CD4-positive, alpha-beta memory T cell (primary cell): ENCODE measurements at regions not wholly inside any gene's neighbourhood (a gene's known extent, or its start where the extent isn't known, plus 50 kb on each side); places are given as distances from the start of the nearest gene placed in this dataset.
A peak's percentile ranks its signal among the peaks of the same experiment; 100 is the strongest.

Experiments
- CTCF ChIA-PET: fragments of 350-600 bp; sonication (Branson Sonifier 250); formaldehyde crosslinking; loops from one replicate; lab custom pipeline; 2021; ENCODE audit warnings: inconsistent platforms; ENCODE audit not compliant: partially characterized antibody; lab: Charles Lee
- POLR2A ChIA-PET: fragments of 350-600 bp; sonication (Branson Sonifier 250); formaldehyde crosslinking; loops from one replicate; lab custom pipeline; 2021; ENCODE audit not compliant: partially characterized antibody; lab: Charles Lee
- DNase-seq, 5 donors: peaks; one replicate each; pipeline versions ENCODE4 v3.0.0 to v3.0.0-alpha.2; 2020 to 2022; ENCODE audit warnings: mixed read lengths in 1 of 5
- H3K27ac ChIP-seq: one replicate; pipeline ENCODE4 v1.7.0; 2013; ENCODE audit warnings: low read depth, low read length
- H3K27me3 ChIP-seq: 2 replicates; pipeline ENCODE4 v1.7.0; 2013; ENCODE audit warnings: mild to moderate bottlenecking, low read length, moderate library complexity; ENCODE audit not compliant: insufficient read depth
- H3K36me3 ChIP-seq: 2 replicates; pipeline ENCODE4 v1.7.0; 2013; ENCODE audit warnings: mild to moderate bottlenecking, low read length, moderate library complexity; ENCODE audit not compliant: insufficient read depth
- H3K4me1 ChIP-seq: 2 replicates; pipeline ENCODE4 v1.7.0; 2013; ENCODE audit warnings: mild to moderate bottlenecking, low read length, moderate library complexity; ENCODE audit not compliant: insufficient read depth
- H3K4me3 ChIP-seq, 2 donors: one replicate each; pipeline ENCODE4 v1.7.0; 2013; ENCODE audit warnings: low read length in 2 of 2, mild to moderate bottlenecking in 1 of 2
- H3K9me3 ChIP-seq, 2 donors: one replicate each; pipeline ENCODE4 v1.7.0; 2013; ENCODE audit warnings: low read length in 2 of 2, control low read depth in 1 of 2; ENCODE audit not compliant: control insufficient read depth in 1 of 2
- H3K27ac Mint-ChIP-seq, 7 donors: one replicate each; pipeline ENCODE4 v1.8.0; 2020 to 2021; ENCODE audit warnings: mixed read lengths in 7 of 7, mild to moderate bottlenecking in 6 of 7, inconsistent platforms in 3 of 7, moderate library complexity in 3 of 7
- H3K27me3 Mint-ChIP-seq, 2 donors: one replicate each; pipeline ENCODE4 v1.8.0; 2020 to 2021; ENCODE audit warnings: mixed read lengths in 2 of 2
- H3K36me3 Mint-ChIP-seq, 2 donors: one replicate each; pipeline ENCODE4 v1.8.0; 2020 to 2021; ENCODE audit warnings: mixed read lengths in 2 of 2, inconsistent platforms in 1 of 2, mild to moderate bottlenecking in 1 of 2
- H3K4me1 Mint-ChIP-seq, 4 donors: one replicate each; pipeline ENCODE4 v1.8.0; 2020 to 2021; ENCODE audit warnings: mixed read lengths in 4 of 4, mild to moderate bottlenecking in 1 of 4
- H3K4me3 Mint-ChIP-seq, 8 donors: one replicate each; pipeline ENCODE4 v1.8.0; 2020 to 2021; ENCODE audit warnings: mixed read lengths in 8 of 8, mild to moderate bottlenecking in 7 of 8, moderate library complexity in 6 of 8, inconsistent platforms in 3 of 8
- H3K9me3 Mint-ChIP-seq, 8 donors: one replicate each; pipeline ENCODE4 v1.8.0; 2020 to 2021; ENCODE audit warnings: mixed read lengths in 8 of 8, mild to moderate bottlenecking in 5 of 8, inconsistent platforms in 3 of 8, moderate library complexity in 1 of 8
- intact Hi-C: fragments of 100-400 bp; cut with micrococcal nuclease; formaldehyde crosslinking; loops from one replicate; pipeline ENCODE4 v1.15.1; 2023

- H3K27ac Mint-ChIP-seq, result no peak overlapping the region
- ChIA-PET CTCF (no interaction called here), POLR2A (no interaction called here)
- no peaks in the 10 kb centered on the region for H3K4me1 Mint-ChIP-seq
- intact Hi-C loops, result no loop called here
- peaks cover 0 to 2% of the 10 kb centered on the region in 2 donors for H3K27me3 Mint-ChIP-seq
- H3K9me3 Mint-ChIP-seq, result no peaks in the 10 kb centered on the region
- no peaks in the 10 kb centered on the region for H3K36me3 ChIP-seq
- no peak overlapping the region for H3K4me3 Mint-ChIP-seq
- DNase-seq, result no peak
- no peak overlapping the region for H3K4me3 ChIP-seq
- H3K27ac ChIP-seq, result no peak overlapping the region
- no peaks in the 10 kb centered on the region for H3K27me3 ChIP-seq
- no peaks in the 10 kb centered on the region for H3K4me1 ChIP-seq
- H3K9me3 ChIP-seq, result no peaks in the 10 kb centered on the region
- no peaks in the 10 kb centered on the region for H3K36me3 Mint-ChIP-seq
Measured at GRCh38 chr5:115386657-115387056, 90.2 kb upstream of the CCDC112 start.

- Mint-ChIP-seq H3K9me3 (no peaks in the 10 kb centered on the region), H3K27me3 (peaks cover 0 to 1% of the 10 kb centered on the region in 2 donors), H3K4me3 (no peak overlapping the region), H3K27ac (no peak overlapping the region), H3K4me1 (peaks cover 0 to 1% (median under 1%) of the 10 kb centered on the region in 4 donors), H3K36me3 (no peaks in the 10 kb centered on the region)
- POLR2A ChIA-PET, result no interaction called here
- Histone ChIP-seq H3K4me1 (no peaks in the 10 kb centered on the region), H3K9me3 (no peaks in the 10 kb centered on the region), H3K36me3 (no peaks in the 10 kb centered on the region), H3K4me3 (no peak overlapping the region), H3K27me3 (no peaks in the 10 kb centered on the region), H3K27ac (no peak overlapping the region)
- CTCF ChIA-PET, result interaction anchor here (0.9 to 1.6 kb wide), 4 partner anchors 8 to 190 kb away, joined by 3 to 4 read pairs (median 3); no protein-coding TSS in a partner anchor
- DNase-seq, result no peak
- intact Hi-C loops, result no loop called here
Measured at GRCh38 chr5:115384587-115385375, 88.3 kb upstream of the CCDC112 start.

GRCh38 chr5:115382989-115383388, 86.5 kb upstream of the CCDC112 start:
- CTCF ChIA-PET, result no interaction called here
- H3K36me3 ChIP-seq, result no peaks in the 10 kb centered on the region
- H3K27ac ChIP-seq, result no peak overlapping the region
- Mint-ChIP-seq H3K4me1 (peaks cover 2 to 9% (median 5%) of the 10 kb centered on the region in 4 donors), H3K9me3 (no peaks in the 10 kb centered on the region), H3K4me3 (no peak overlapping the region), H3K27me3 (peaks cover 0 to 1% of the 10 kb centered on the region in 2 donors), H3K27ac (no peak overlapping the region), H3K36me3 (no peaks in the 10 kb centered on the region)
- H3K27me3 ChIP-seq, result no peaks in the 10 kb centered on the region
- intact Hi-C loops, result no loop called here
- H3K9me3 ChIP-seq, result no peaks in the 10 kb centered on the region
- H3K4me1 ChIP-seq, result no peaks in the 10 kb centered on the region
- H3K4me3 ChIP-seq, result no peak overlapping the region
- POLR2A ChIA-PET, result no interaction called here
- no peak for DNase-seq

- Mint-ChIP-seq H3K27me3 (peaks cover 0 to 1% of the 10 kb centered on the region in 2 donors), H3K27ac (no peak overlapping the region), H3K4me3 (no peak overlapping the region), H3K4me1 (peaks cover 2 to 9% (median 7%) of the 10 kb centered on the region in 4 donors), H3K9me3 (no peaks in the 10 kb centered on the region), H3K36me3 (no peaks in the 10 kb centered on the region)
- no peaks in the 10 kb centered on the region for H3K4me1 ChIP-seq
- H3K4me3 ChIP-seq, result no peak overlapping the region
- H3K27ac ChIP-seq, result no peak overlapping the region
- no peaks in the 10 kb centered on the region for H3K36me3 ChIP-seq
- no peaks in the 10 kb centered on the region for H3K27me3 ChIP-seq
- no peak for DNase-seq
- intact Hi-C loops, result no loop called here
- no peaks in the 10 kb centered on the region for H3K9me3 ChIP-seq
- ChIA-PET CTCF (no interaction called here), POLR2A (no interaction called here)
Measured at GRCh38 chr5:115381911-115382662, 85.6 kb upstream of the CCDC112 start.

GRCh38 chr5:115379622-115380344, 83.3 kb upstream of the CCDC112 start:
- POLR2A ChIA-PET, result no interaction called here
- DNase-seq, result peak in 2 of 5 donors; percentile 7 to 34
- H3K4me3 ChIP-seq, result no peak overlapping the region
- H3K36me3 ChIP-seq, result no peaks in the 10 kb centered on the region
- H3K4me1 Mint-ChIP-seq, result peaks cover 2 to 9% (median 7%) of the 10 kb centered on the region in 4 donors
- intact Hi-C loops, result no loop called here
- peak overlapping the region in 1 of 7 donors; percentile 59 for H3K27ac Mint-ChIP-seq
- H3K27ac ChIP-seq, result no peak overlapping the region
- H3K9me3 Mint-ChIP-seq, result no peaks in the 10 kb centered on the region
- no peaks in the 10 kb centered on the region for H3K36me3 Mint-ChIP-seq
- H3K4me3 Mint-ChIP-seq, result no peak overlapping the region
- CTCF ChIA-PET, result no interaction called here
- H3K9me3 ChIP-seq, result no peaks in the 10 kb centered on the region
- H3K27me3 ChIP-seq, result no peaks in the 10 kb centered on the region
- H3K27me3 Mint-ChIP-seq, result no peaks in the 10 kb centered on the region
- H3K4me1 ChIP-seq, result no peaks in the 10 kb centered on the region

- Mint-ChIP-seq H3K9me3 (no peaks in the 10 kb centered on the region), H3K36me3 (no peaks in the 10 kb centered on the region), H3K4me3 (no peak overlapping the region), H3K27me3 (no peaks in the 10 kb centered on the region), H3K27ac (no peak overlapping the region), H3K4me1 (peaks cover 2 to 9% (median 7%) of the 10 kb centered on the region in 4 donors)
- ChIA-PET POLR2A (no interaction called here), CTCF (no interaction called here)
- H3K27me3 ChIP-seq, result no peaks in the 10 kb centered on the region
- H3K27ac ChIP-seq, result no peak overlapping the region
- H3K4me3 ChIP-seq, result no peak overlapping the region
- intact Hi-C loops, result no loop called here
- no peaks in the 10 kb centered on the region for H3K9me3 ChIP-seq
- no peak for DNase-seq
- no peaks in the 10 kb centered on the region for H3K4me1 ChIP-seq
- no peaks in the 10 kb centered on the region for H3K36me3 ChIP-seq
Measured at GRCh38 chr5:115378754-115379153, 82.3 kb upstream of the CCDC112 start.
